ENCODE measurements at regions not wholly inside any gene's neighbourhood (a gene's known extent, or its start where the extent isn't known, plus 50 kb on each side); places are given as distances from the start of the nearest gene placed in this dataset.

GRCh38 chr11:134879341-134879740 is 467.3 kb upstream of the B3GAT1 start:
- no peak overlapping the region for H2BK120ac ChIP-seq (replicated peaks; ENCODE audit: low read depth, low read length)
- no peaks in the 10 kb centered on the region for H4K20me1 ChIP-seq (replicated peaks in 1 of 2; ENCODE audit: control insufficient read depth in 1 of 2, insufficient read depth in 2 of 2, low read length in 2 of 2)
- no peak overlapping the region; the same call in 1 of the 2 replicates for H4K8ac ChIP-seq (ENCODE audit: extremely low read depth, insufficient read depth, low read length)
- no peaks in the 10 kb centered on the region for H3K27me3 ChIP-seq (replicated peaks in 1 of 4; ENCODE audit: control insufficient read depth in 3 of 4, extremely low read depth in 1 of 4, insufficient read depth in 3 of 4, low read length in 3 of 4)
- H3K9ac ChIP-seq (replicated peaks in 1 of 4; ENCODE audit: extremely low read depth in 1 of 4, low read depth in 3 of 4, low read length in 3 of 4), result no peak overlapping the region
- H4K5ac ChIP-seq (ENCODE audit: insufficient read length, low read depth, low read length), result no peak overlapping the region
- CTCF ChIA-PET (ENCODE audit: partially characterized antibody), result interaction anchor here (0.8 to 11.0 kb wide), 2 partner anchors 12 to 196 kb away, joined by 3 to 54 read pairs; no protein-coding TSS in a partner anchor
- H4K91ac ChIP-seq (replicated peaks; ENCODE audit: insufficient read length, low read length), result no peak overlapping the region
- POLR2A ChIA-PET (ENCODE audit: partially characterized antibody), result no interaction called here
- no peaks in the 10 kb centered on the region for H3K79me1 ChIP-seq (ENCODE audit: low read depth, low read length)
- no peak overlapping the region for H3K23ac ChIP-seq (ENCODE audit: insufficient read length)
- H2BK20ac ChIP-seq (ENCODE audit: low read length), result no peak overlapping the region
- FAIRE-seq (no peak), DNase-seq (ENCODE audit: low read depth in 1 of 2, low spot score in 2 of 2) (peak in 1 of 2 experiments; percentile 27)
- H2BK12ac ChIP-seq (ENCODE audit: low read depth, low read length), result no peak overlapping the region
- H3K56ac ChIP-seq (replicated peaks; ENCODE audit: insufficient read length, low read depth, low read length), result no peak overlapping the region
- no peak overlapping the region for H3K14ac ChIP-seq (ENCODE audit: insufficient read length)
- H2AK5ac ChIP-seq (ENCODE audit: low read depth, low read length), result no peak overlapping the region
- H3K23me2 ChIP-seq (ENCODE audit: low read depth, low read length), result no peaks in the 10 kb centered on the region
- H3K9me3 ChIP-seq (ENCODE audit: insufficient read depth in 2 of 2, low read depth in 1 of 2, low read length in 1 of 2), result no peaks in the 10 kb centered on the region
- no peaks in the 10 kb centered on the region for H3K36me3 ChIP-seq (ENCODE audit: control insufficient read depth in 2 of 4, insufficient read depth in 4 of 4, low read length in 3 of 4)
- H3K18ac ChIP-seq (ENCODE audit: extremely low read depth, low read length), result no peak overlapping the region
- H3K4me2 ChIP-seq (ENCODE audit: insufficient read depth in 1 of 2, low read depth in 2 of 2, low read length in 2 of 2), result no peak overlapping the region
- no peak overlapping the region for H3K27ac ChIP-seq (ENCODE audit: low read depth, low read length)
- 95% methylated on average over 4 of the region's 4 CpGs; no CpG with 5 or more reads in 1 of the 2 experiments for WGBS, 2 experiments (ENCODE audit: extremely low coverage in 1 of 2, insufficient coverage in 1 of 2, insufficient read length in 1 of 2, insufficient replicate concordance in 2 of 2, low coverage in 1 of 2, low lambda C conversion rate in 2 of 2, missing lambda C conversion rate in 1 of 2)
- H3K79me2 ChIP-seq (ENCODE audit: control insufficient read depth in 1 of 2, insufficient read depth in 2 of 2, low read length in 2 of 2), result no peaks in the 10 kb centered on the region
- no peak overlapping the region for H3K4me3 ChIP-seq (ENCODE audit: extremely low read depth in 1 of 4, insufficient read depth in 2 of 4, low read depth in 3 of 4, low read length in 4 of 4)
- H3K4me1 ChIP-seq (replicated peaks in 1 of 4; ENCODE audit: control insufficient read depth in 3 of 4, insufficient read depth in 4 of 4, low read length in 3 of 4), result no peaks in the 10 kb centered on the region; a peak in 1 of 7 replicates
- H2AFZ ChIP-seq (ENCODE audit: low read length), result no peak overlapping the region
- H2BK5ac ChIP-seq (ENCODE audit: low read depth, low read length), result no peak overlapping the region
- H3K4ac ChIP-seq (replicated peaks; ENCODE audit: insufficient read length, low read depth, low read length), result no peak overlapping the region
- H2BK15ac ChIP-seq (ENCODE audit: low read length), result no peak overlapping the region
- TF ChIP-seq TAF7 (optimal IDR thresholded peaks at IDR 0.05; ENCODE audit: borderline replicate concordance, low read depth, low read length) (no peak), SIX5 (IDR thresholded peaks at IDR 0.05; ENCODE audit: low read depth, low read length) (no peak), FOSL1 (IDR thresholded peaks at IDR 0.05; ENCODE audit: insufficient read depth, low read depth, low read length) (no peak), ZNF274 (IDR thresholded peaks at IDR 0.05; ENCODE audit: borderline replicate concordance, extremely low read depth, low read length) (no peak), TEAD4 (IDR thresholded peaks at IDR 0.05; ENCODE audit: low read depth, low read length) (no peak), SIN3A (conservative IDR thresholded peaks at IDR 0.05 in 1 of 2, IDR thresholded peaks at IDR 0.05 in 1 of 2; ENCODE audit: low read depth in 1 of 2, low read length in 2 of 2) (no peak), MAX (IDR thresholded peaks at IDR 0.05) (no peak), BACH1 (IDR thresholded peaks at IDR 0.05; ENCODE audit: low read length) (no peak), E2F6 (IDR thresholded peaks at IDR 0.05) (no peak), RNF2 (IDR thresholded peaks at IDR 0.05; ENCODE audit: borderline replicate concordance, low read depth, low read length, missing control alignments, poor library complexity, severe bottlenecking) (no peak)
